ENCODE measurements at regions not wholly inside any gene's neighbourhood (a gene's known extent, or its start where the extent isn't known, plus 50 kb on each side); places are given as distances from the start of the nearest gene placed in this dataset.

- no peak for DNase-seq (ENCODE audit: low read depth in 4 of 4, low spot score in 2 of 4)
Measured at GRCh38 chr5:73272351-73272750, 99.4 kb downstream of the TMEM174 start.

- DNase-seq (ENCODE audit: low read depth in 4 of 4, low spot score in 2 of 4), result no peak
Measured at GRCh38 chr5:73268826-73269225, 95.8 kb downstream of the TMEM174 start.

- no peak for DNase-seq (ENCODE audit: low read depth in 4 of 4, low spot score in 2 of 4)
Measured at GRCh38 chr5:73267766-73268435, 94.9 kb downstream of the TMEM174 start.

DNA sequence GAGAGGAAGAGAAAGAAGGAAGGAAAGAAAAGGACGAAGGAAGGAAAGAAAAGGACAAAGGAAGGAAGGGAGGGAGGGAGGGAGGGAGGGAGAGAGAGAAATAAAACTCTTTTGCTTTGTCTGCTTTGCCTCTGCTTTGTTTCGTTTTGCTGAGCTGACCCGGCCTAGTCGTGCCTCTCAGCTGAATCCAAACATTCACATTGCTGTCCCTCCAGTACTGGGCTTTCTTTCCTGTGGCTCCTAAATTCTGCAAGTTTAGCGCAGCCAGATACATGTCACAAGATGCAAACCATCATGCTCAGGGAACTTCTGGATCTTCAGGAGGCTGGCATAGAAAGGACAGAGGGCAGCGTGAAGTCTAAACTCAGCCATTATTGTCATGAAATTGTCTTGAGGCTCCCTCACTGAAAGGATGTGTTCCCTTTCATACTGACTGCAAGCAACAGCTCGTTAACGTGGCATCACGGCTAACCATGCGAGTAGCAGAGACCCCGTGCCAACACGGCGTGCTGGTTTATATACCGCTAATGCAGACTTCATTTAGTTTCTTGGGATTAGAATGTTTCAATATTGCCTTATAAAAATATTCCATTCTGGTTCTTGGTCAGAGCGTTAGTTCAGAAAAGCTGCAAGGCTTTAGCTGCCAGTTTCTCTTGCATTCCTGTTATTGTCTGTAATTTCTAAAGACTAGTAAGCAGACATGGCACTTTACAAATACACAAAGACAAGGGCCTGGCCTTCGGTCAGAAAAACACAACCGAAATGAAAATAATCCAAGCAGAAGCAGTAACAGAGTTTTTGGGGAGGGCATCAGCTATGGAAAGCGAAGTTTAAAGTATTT is 94.2 kb downstream of the TMEM174 start:
- DNase-seq (ENCODE audit: low read depth in 4 of 4, low spot score in 2 of 4), result no peak

- no peak for DNase-seq (ENCODE audit: low read depth in 4 of 4, low spot score in 2 of 4)
Measured at GRCh38 chr5:73266176-73266738, 93.3 kb downstream of the TMEM174 start.

DNA sequence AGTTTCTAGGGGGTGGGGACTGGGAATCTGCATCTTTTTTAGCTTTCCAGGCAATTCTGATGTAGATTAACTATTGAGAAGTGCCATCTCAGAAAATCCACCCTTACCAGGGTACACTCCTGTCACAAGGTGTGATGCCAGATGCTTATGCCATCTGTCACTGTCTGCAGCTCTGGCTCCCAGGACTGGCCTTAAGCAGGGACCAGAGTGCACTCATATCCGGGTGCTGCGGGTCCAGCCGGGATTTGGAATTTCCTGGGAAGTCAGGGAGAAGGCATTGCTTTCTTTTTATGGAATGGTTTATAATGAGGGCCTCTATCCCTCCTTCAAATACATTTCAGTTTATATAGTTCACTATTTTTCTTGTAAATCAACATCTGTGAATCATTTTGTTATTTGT is 92.6 kb downstream of the TMEM174 start:
- no peak for DNase-seq (ENCODE audit: low read depth in 4 of 4, low spot score in 2 of 4)

GRCh38 chr5:73264631-73265030 is 91.6 kb downstream of the TMEM174 start:
- DNase-seq (ENCODE audit: low read depth in 4 of 4, low spot score in 2 of 4), result no peak

GRCh38 chr5:73263001-73263710 is 90.2 kb downstream of the TMEM174 start:
- no peak for DNase-seq (ENCODE audit: low read depth in 4 of 4, low spot score in 2 of 4)

DNA sequence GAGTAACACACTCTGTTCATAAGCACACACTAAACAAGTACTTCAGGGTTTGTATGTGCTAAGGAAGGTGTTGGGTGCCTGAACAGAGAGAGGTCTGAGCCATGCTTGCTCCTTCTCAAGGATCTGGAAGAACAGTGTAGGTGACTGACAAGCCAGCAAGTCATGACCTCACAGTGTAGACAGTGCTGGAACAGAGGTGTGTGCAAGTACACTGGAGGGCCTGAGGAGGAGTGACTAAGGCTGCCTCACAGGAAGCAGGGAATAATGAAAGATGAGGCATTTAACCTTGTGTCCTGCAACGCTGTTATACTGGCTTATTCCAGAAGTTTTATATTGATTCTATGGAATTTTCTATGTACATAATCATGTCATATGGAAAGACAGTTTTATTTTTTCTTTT is 83.9 kb downstream of the TMEM174 start:
- no peak for DNase-seq (ENCODE audit: low read depth in 4 of 4, low spot score in 2 of 4)

- DNase-seq (ENCODE audit: low read depth in 4 of 4, low spot score in 2 of 4), result no peak
Measured at GRCh38 chr5:73256462-73256861, 83.5 kb downstream of the TMEM174 start.

GRCh38 chr5:73256012-73256411 is 83.0 kb downstream of the TMEM174 start:
- DNase-seq (ENCODE audit: low read depth in 4 of 4, low spot score in 2 of 4), result no peak

DNA sequence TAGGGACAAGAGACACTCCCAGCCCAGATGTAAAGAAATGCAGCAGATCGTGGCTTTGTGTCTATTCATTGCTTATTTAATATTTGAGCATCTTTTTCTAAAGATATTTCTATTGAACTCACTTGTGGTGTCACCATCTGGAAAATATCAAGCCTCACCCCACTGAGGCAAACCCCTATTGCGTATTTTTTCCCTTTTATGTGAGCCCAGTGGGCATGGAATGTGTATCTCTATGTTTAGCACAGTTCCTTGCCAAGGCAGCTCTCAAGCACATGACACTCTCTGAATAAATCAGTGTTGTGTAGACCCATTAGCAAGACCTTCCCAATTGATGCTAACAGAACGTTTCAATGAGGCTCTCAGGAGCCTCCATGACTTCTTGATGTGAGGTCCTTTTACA is 81.6 kb downstream of the TMEM174 start:
- no peak for DNase-seq (ENCODE audit: low read depth in 4 of 4, low spot score in 2 of 4)

GRCh38 chr5:73253047-73253660 is 80.2 kb downstream of the TMEM174 start:
- no peak for DNase-seq (ENCODE audit: low read depth in 4 of 4, low spot score in 2 of 4)

GRCh38 chr5:73250645-73251044 is 77.7 kb downstream of the TMEM174 start:
- DNase-seq (ENCODE audit: low read depth in 4 of 4, low spot score in 2 of 4), result no peak

DNA sequence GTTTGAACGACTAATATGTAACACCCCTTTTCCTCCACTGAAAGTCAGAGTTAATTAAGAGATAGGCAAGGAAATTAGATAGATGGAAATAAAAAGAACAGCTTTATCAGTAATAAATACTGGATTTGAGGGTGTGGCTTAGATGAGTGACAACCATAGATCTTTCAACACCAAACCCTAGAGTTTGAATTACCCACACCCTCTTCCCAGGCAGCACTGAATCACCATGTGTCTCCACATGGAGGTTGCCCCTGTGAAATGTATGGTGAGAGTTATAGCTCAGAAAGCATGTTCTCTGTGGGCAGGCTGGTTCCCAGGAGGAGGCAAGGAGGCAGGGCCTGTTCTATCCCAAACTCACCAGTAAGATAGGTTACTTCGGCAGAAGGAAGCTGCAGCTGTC is 69.7 kb downstream of the TMEM174 start:
- DNase-seq (ENCODE audit: low read depth in 4 of 4, low spot score in 2 of 4), result no peak

GRCh38 chr5:73238873-73239272 is 65.9 kb downstream of the TMEM174 start:
- no peak for DNase-seq (ENCODE audit: low read depth in 4 of 4, low spot score in 2 of 4)

GRCh38 chr5:73236541-73237128 is 63.6 kb downstream of the TMEM174 start:
- no peak for DNase-seq (ENCODE audit: low read depth in 4 of 4, low spot score in 2 of 4)

- DNase-seq (ENCODE audit: low read depth in 4 of 4, low spot score in 2 of 4), result no peak
Measured at GRCh38 chr5:73234204-73234555, 61.2 kb downstream of the TMEM174 start.

DNA sequence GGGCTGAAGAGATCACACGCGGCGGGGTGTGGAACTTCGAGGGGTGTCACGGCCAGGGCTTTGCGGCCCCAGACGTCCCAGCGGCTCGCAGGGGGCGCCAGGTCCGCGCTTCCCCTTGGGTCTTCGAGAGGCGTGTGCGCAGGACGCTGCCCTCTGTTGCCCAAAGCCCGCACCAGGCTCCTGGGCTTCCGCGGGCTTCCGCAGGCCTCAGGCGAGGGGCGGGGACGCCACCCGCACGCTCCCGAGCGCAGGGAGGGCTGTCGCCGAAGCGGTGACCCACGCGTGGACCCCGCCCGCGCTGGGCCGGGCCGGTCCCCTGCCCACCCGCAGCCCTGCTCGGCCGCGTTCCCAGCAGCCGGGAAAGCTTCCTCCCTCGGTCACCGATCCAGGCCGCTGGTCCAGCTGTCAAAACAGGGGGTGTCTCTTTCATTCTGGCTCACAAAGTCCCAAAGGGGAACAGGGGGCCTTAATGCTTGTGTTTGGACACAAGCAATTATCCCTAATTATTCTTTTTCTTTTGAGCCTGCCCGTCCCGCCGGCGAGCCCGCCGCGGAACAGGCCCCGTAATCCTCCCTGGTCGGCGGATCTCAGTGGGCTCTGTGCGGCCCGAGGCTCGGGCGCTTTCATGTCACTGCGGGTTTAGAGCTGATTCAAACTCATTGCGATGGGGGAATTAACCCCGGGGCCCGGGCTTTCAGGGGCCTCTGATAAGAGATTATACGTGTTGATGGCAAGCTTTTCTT is 60.6 kb downstream of the TMEM174 start:
- DNase-seq (ENCODE audit: low read depth in 4 of 4, low spot score in 2 of 4), result no peak

DNA sequence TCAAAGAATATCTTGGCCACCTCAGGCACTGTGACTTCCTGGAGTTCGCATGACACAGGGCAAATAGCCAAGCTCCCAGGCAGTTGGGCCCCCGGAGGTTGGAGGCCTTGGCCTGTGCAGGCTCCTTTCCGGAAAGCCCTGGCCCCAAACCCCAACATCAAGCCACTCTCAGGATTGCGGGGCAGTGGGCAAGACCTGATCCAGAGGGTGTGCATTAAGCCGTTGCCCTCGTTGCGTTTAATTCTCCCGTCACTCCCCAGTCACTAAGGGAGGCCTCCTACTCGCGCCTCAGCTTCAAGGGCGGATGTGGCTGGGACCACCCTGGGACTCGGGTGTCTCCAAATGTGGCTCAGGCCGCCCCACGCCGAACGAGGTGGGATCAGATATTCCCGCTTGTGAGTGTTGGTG is 60.1 kb downstream of the TMEM174 start:
- DNase-seq (ENCODE audit: low read depth in 4 of 4, low spot score in 2 of 4), result no peak
